ENCODE measurements at regions not wholly inside any gene's neighbourhood (a gene's known extent, or its start where the extent isn't known, plus 50 kb on each side); places are given as distances from the start of the nearest gene placed in this dataset.

DNA sequence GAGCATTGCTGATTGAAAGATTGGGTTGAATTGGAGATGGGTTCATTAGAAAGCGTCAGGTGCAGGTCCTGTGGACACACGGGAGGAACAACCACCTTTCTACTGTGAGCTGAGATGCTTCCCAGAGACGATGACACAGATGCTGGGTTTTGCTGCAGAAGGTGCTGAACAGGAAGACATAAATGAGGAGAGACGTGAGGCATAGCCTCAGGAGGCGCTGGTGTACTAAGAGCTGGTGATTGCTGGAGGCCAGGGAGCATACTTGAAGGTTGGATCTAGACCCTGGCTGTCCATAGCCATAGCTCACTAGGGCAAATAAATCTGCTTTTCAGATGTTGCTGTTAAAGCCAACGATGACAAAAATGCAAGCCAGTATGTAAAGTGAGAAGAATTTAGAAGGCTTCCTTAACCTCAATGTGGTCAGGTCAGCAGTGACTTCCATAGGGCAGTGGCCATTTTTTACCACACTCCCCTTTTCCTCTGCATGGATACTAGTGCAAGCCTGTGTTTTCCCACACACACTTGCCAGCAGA lies 153.7 kb downstream of the SOX11 start:
- Histone ChIP-seq H3K27me3 (ENCODE audit: control insufficient read depth, insufficient read depth, low read length) (no peaks in the 10 kb centered on the region), H3K36me3 (ENCODE audit: control insufficient read depth, insufficient read depth, low read length) (no peaks in the 10 kb centered on the region), H3K4me3 (ENCODE audit: low read depth, low read length) (no peak overlapping the region)
- CTCF ChIA-PET, result interaction anchor here (1.6 kb wide), 1 partner anchor 12 kb away, joined by 6 read pairs; no protein-coding TSS in a partner anchor
- no peak for DNase-seq (ENCODE audit: low read depth)
- TF ChIP-seq, protein P1, sequence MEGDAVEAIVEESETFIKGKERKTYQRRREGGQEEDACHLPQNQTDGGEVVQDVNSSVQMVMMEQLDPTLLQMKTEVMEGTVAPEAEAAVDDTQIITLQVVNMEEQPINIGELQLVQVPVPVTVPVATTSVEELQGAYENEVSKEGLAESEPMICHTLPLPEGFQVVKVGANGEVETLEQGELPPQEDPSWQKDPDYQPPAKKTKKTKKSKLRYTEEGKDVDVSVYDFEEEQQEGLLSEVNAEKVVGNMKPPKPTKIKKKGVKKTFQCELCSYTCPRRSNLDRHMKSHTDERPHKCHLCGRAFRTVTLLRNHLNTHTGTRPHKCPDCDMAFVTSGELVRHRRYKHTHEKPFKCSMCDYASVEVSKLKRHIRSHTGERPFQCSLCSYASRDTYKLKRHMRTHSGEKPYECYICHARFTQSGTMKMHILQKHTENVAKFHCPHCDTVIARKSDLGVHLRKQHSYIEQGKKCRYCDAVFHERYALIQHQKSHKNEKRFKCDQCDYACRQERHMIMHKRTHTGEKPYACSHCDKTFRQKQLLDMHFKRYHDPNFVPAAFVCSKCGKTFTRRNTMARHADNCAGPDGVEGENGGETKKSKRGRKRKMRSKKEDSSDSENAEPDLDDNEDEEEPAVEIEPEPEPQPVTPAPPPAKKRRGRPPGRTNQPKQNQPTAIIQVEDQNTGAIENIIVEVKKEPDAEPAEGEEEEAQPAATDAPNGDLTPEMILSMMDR (IDR thresholded peaks at IDR 0.05; ENCODE audit: insufficient read depth, low read depth, low read length), result no peak
- POLR2A ChIA-PET, result no interaction called here

GRCh38 chr2:5846881-5847280 lies 154.7 kb downstream of the SOX11 start:
- Histone ChIP-seq H3K27me3 (ENCODE audit: control insufficient read depth, insufficient read depth, low read length) (no peaks in the 10 kb centered on the region), H3K36me3 (ENCODE audit: control insufficient read depth, insufficient read depth, low read length) (no peaks in the 10 kb centered on the region), H3K4me3 (ENCODE audit: low read depth, low read length) (no peak overlapping the region)
- no peak for DNase-seq (ENCODE audit: low read depth)
- TF ChIP-seq, protein P1 (IDR thresholded peaks at IDR 0.05; ENCODE audit: insufficient read depth, low read depth, low read length), result no peak
- POLR2A ChIA-PET, result no interaction called here
- CTCF ChIA-PET, result interaction anchor here (1.6 kb wide), 1 partner anchor 10 kb away, joined by 6 read pairs; no protein-coding TSS in a partner anchor

- no peak overlapping the region for H3K4me3 ChIP-seq (ENCODE audit: low read depth, low read length)
- no peak for DNase-seq (ENCODE audit: low read depth)
- TF ChIP-seq, protein P1 (IDR thresholded peaks at IDR 0.05; ENCODE audit: insufficient read depth, low read depth, low read length), result no peak
- H3K36me3 ChIP-seq (ENCODE audit: control insufficient read depth, insufficient read depth, low read length), result no peaks in the 10 kb centered on the region
- CTCF ChIA-PET, result no interaction called here
- POLR2A ChIA-PET, result no interaction called here
- H3K27me3 ChIP-seq (ENCODE audit: control insufficient read depth, insufficient read depth, low read length), result no peaks in the 10 kb centered on the region
Measured at GRCh38 chr2:5849562-5849961, 157.4 kb downstream of the SOX11 start.

GRCh38 chr2:5851410-5851809 lies 159.2 kb downstream of the SOX11 start:
- CTCF ChIA-PET, result no interaction called here
- POLR2A ChIA-PET, result no interaction called here
- Histone ChIP-seq H3K36me3 (ENCODE audit: control insufficient read depth, insufficient read depth, low read length) (no peaks in the 10 kb centered on the region), H3K4me3 (ENCODE audit: low read depth, low read length) (no peak overlapping the region), H3K27me3 (ENCODE audit: control insufficient read depth, insufficient read depth, low read length) (no peaks in the 10 kb centered on the region)
- no peak for DNase-seq (ENCODE audit: low read depth)
- TF ChIP-seq, protein P1 (IDR thresholded peaks at IDR 0.05; ENCODE audit: insufficient read depth, low read depth, low read length), result no peak

DNA sequence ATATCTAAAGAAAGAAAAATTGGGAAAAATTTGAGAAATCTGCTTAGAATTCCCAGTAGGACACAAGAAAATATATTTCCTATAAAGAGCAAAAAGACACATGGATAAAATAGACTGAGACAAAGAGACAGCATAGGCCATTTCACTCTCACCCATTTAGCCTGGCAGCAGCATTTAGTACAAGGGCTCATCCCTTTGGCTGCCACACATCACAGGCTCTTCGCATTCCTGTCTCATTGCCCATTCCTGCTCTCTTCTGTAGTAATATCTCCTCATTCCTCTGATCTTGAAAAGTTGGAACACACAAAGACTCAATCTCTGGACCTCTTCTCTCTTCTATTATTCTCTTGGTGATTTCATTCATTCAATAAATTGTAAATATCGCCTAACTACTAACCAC lies 162.6 kb downstream of the SOX11 start:
- no peaks in the 10 kb centered on the region for H3K27me3 ChIP-seq (ENCODE audit: control insufficient read depth, insufficient read depth, low read length)
- H3K36me3 ChIP-seq (ENCODE audit: control insufficient read depth, insufficient read depth, low read length), result no peaks in the 10 kb centered on the region
- TF ChIP-seq, protein P1 (IDR thresholded peaks at IDR 0.05; ENCODE audit: insufficient read depth, low read depth, low read length), result no peak
- ChIA-PET POLR2A (no interaction called here), CTCF (no interaction called here)
- no peak overlapping the region for H3K4me3 ChIP-seq (ENCODE audit: low read depth, low read length)
- no peak for DNase-seq (ENCODE audit: low read depth)
